ENCODE measurements at regions not wholly inside any gene's neighbourhood (a gene's known extent, or its start where the extent isn't known, plus 50 kb on each side); places are given as distances from the start of the nearest gene placed in this dataset.
A peak's percentile ranks its signal among the peaks of the same experiment; 100 is the strongest.

DNA sequence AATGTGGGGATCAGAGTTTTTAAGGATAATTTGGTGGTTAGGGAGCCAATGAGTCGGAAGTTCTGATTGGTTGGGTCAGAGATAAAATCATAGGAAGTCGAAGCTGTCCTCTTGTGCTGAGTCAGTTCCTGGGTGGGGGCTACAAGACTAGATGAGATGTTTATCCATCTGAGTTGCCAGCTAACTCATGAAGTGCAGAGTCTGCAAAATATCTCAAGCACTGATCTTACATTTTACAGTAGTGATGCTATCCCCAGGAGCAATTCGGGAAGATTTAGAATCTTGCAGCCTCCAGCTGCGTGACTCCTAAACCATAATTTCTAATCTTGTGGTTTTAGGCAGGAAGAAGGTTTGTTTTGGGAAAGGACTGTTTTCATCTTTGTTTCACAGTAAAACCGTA, 565.8 kb upstream of the SPANXN1 start:
- Histone ChIP-seq H3K79me1 (ENCODE audit: low read length) (no peaks in the 10 kb centered on the region), H3K4me1 (ENCODE audit: control insufficient read depth, low read depth, low read length) (no peaks in the 10 kb centered on the region), H3K4me3 (ENCODE audit: low read length) (no peak overlapping the region), H3K27ac (ENCODE audit: low read depth, low read length) (no peak overlapping the region), H3K23ac (ENCODE audit: low read length) (no peak overlapping the region), H3K36me3 (ENCODE audit: control insufficient read depth, insufficient read depth, low read length) (no peaks in the 10 kb centered on the region), H3K18ac (ENCODE audit: low read length) (no peak overlapping the region), H3K4ac (ENCODE audit: low read depth, low read length) (no peak overlapping the region), H4K8ac (ENCODE audit: low read depth, low read length) (no peak overlapping the region), H3K9ac (ENCODE audit: low read length) (no peak overlapping the region), H3K79me2 (ENCODE audit: control insufficient read depth, insufficient read depth, low read length) (no peaks in the 10 kb centered on the region), H3K27me3 (ENCODE audit: insufficient read depth, low read length, poor library complexity) (no peaks in the 10 kb centered on the region), H3K4me2 (ENCODE audit: low read length) (no peak overlapping the region), H2AK5ac (ENCODE audit: low read length) (no peak overlapping the region), H2BK120ac (ENCODE audit: low read depth, low read length) (no peak overlapping the region), H2BK15ac (replicated peaks; ENCODE audit: low read depth) (no peak overlapping the region), H2BK5ac (ENCODE audit: low read length) (no peak overlapping the region), H4K5ac (ENCODE audit: low read length) (no peak overlapping the region), H3K56ac (ENCODE audit: low read length) (no peak overlapping the region)
- DNase-seq = peak; percentile 2
- WGBS (ENCODE audit: extremely low coverage, insufficient coverage, low lambda C conversion rate) = no CpG with 5 or more reads among the region's 5 CpGs

DNA sequence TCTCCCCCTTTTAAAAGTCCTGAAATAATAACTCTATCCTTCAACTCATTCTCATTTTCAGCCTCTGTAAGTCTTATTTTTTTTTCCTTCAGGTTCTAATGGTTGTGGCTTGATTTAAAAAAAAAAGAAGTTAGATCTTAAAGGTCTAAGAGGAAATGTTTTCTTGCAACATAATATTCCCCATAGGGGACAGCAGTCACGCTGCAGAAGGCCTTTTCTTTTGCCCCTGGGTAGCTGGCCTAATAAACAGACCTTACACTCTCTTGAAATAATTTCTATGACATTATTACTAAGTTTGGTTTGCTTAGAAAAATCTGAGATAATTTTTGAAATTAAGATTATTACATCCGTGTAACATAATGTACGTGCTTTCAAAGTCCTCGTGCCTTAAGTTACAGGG, 564.1 kb upstream of the SPANXN1 start:
- no peak overlapping the region for H3K56ac ChIP-seq (ENCODE audit: low read length)
- H3K27me3 ChIP-seq (ENCODE audit: insufficient read depth, low read length, poor library complexity) = no peaks in the 10 kb centered on the region

DNA sequence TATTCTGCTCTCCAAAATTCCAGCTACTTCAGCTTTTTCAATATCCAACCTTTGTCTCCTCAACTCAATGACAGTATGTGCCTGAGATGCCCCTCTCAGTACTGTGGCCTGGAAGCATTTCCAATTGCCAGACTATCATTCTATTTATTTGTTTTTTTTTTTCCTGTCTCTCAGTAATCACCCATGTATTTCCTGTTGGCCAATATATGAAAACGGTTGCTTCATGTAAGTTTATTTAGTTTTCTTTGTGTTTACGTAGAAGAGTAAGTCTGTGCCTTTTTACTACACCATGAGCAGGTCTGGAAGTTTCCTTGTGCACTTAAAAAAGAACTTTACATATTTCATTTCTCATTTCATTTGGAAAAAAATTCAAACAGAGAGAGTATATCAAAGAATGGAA, 537.5 kb upstream of the SPANXN1 start:
- H3K4me3 ChIP-seq (ENCODE audit: low read length) = no peak overlapping the region
- no peak overlapping the region for H3K9ac ChIP-seq (ENCODE audit: low read length)
- H2AK5ac ChIP-seq (ENCODE audit: low read length) = no peak overlapping the region
- H3K23ac ChIP-seq (ENCODE audit: low read length) = no peak overlapping the region
- H4K5ac ChIP-seq (ENCODE audit: low read length) = no peak overlapping the region
- H3K4me1 ChIP-seq (ENCODE audit: control insufficient read depth, low read depth, low read length) = no peaks in the 10 kb centered on the region
- no CpG with 5 or more reads among the region's 2 CpGs for WGBS (ENCODE audit: extremely low coverage, insufficient coverage, low lambda C conversion rate)
- H3K27ac ChIP-seq (ENCODE audit: low read depth, low read length) = no peak overlapping the region
- no peak overlapping the region for H2BK5ac ChIP-seq (ENCODE audit: low read length)
- no peaks in the 10 kb centered on the region for H3K79me2 ChIP-seq (ENCODE audit: control insufficient read depth, insufficient read depth, low read length)
- H3K56ac ChIP-seq (ENCODE audit: low read length) = no peak overlapping the region
- DNase-seq = no peak
- no peak overlapping the region for H3K4ac ChIP-seq (ENCODE audit: low read depth, low read length)
- H3K36me3 ChIP-seq (ENCODE audit: control insufficient read depth, insufficient read depth, low read length) = no peaks in the 10 kb centered on the region
- no peak overlapping the region for H2BK120ac ChIP-seq (ENCODE audit: low read depth, low read length)
- H3K79me1 ChIP-seq (ENCODE audit: low read length) = no peaks in the 10 kb centered on the region
- H3K27me3 ChIP-seq (ENCODE audit: insufficient read depth, low read length, poor library complexity) = no peaks in the 10 kb centered on the region
- no peak overlapping the region for H2BK15ac ChIP-seq (replicated peaks; ENCODE audit: low read depth)
- no peak overlapping the region for H3K4me2 ChIP-seq (ENCODE audit: low read length)
- no peak overlapping the region for H3K18ac ChIP-seq (ENCODE audit: low read length)
- no peak overlapping the region for H4K8ac ChIP-seq (ENCODE audit: low read depth, low read length)

More for the DNA sequence above, 564.1 kb upstream of the SPANXN1 start:
- Histone ChIP-seq H3K36me3 (ENCODE audit: control insufficient read depth, insufficient read depth, low read length) (no peaks in the 10 kb centered on the region), H3K4me2 (ENCODE audit: low read length) (no peak overlapping the region), H4K8ac (ENCODE audit: low read depth, low read length) (no peak overlapping the region), H3K23ac (ENCODE audit: low read length) (no peak overlapping the region), H2AK5ac (ENCODE audit: low read length) (no peak overlapping the region), H3K4me1 (ENCODE audit: control insufficient read depth, low read depth, low read length) (no peaks in the 10 kb centered on the region), H2BK15ac (replicated peaks; ENCODE audit: low read depth) (no peak overlapping the region), H2BK120ac (ENCODE audit: low read depth, low read length) (no peak overlapping the region), H3K18ac (ENCODE audit: low read length) (no peak overlapping the region), H3K79me1 (ENCODE audit: low read length) (no peaks in the 10 kb centered on the region), H3K9ac (ENCODE audit: low read length) (no peak overlapping the region), H3K4ac (ENCODE audit: low read depth, low read length) (no peak overlapping the region), H2BK5ac (ENCODE audit: low read length) (no peak overlapping the region), H4K5ac (ENCODE audit: low read length) (no peak overlapping the region), H3K79me2 (ENCODE audit: control insufficient read depth, insufficient read depth, low read length) (no peaks in the 10 kb centered on the region), H3K4me3 (ENCODE audit: low read length) (no peak overlapping the region), H3K27ac (ENCODE audit: low read depth, low read length) (no peak overlapping the region)
- WGBS (ENCODE audit: extremely low coverage, insufficient coverage, low lambda C conversion rate) = no CpG with 5 or more reads among the region's 4 CpGs
- no peak for DNase-seq

DNA sequence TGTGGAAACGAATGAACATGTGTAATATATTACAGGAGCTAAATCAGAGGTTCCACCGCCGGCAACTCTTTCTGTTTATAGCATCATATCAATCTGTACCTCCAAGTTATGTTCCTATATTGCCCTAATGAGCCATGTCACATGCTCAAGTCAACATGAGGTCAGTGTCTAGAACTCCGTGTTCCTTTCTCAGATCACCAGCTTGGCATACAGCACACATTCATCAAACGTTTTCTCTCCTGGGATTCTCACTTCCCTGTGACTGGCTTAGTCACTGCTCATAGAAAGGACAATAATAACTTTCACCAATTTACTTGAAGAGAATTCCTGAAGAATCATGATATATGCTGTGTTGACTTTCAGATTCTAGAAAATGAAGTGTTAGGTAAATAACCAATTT, 532.0 kb upstream of the SPANXN1 start:
- DNase-seq = no peak
- Histone ChIP-seq H4K8ac (ENCODE audit: low read depth, low read length) (no peak overlapping the region), H3K27me3 (ENCODE audit: insufficient read depth, low read length, poor library complexity) (no peaks in the 10 kb centered on the region), H3K9ac (ENCODE audit: low read length) (no peak overlapping the region), H3K4ac (ENCODE audit: low read depth, low read length) (no peak overlapping the region), H2BK15ac (replicated peaks; ENCODE audit: low read depth) (no peak overlapping the region), H2BK5ac (ENCODE audit: low read length) (no peak overlapping the region), H3K4me3 (ENCODE audit: low read length) (no peak overlapping the region), H3K4me2 (ENCODE audit: low read length) (no peak overlapping the region), H3K79me2 (ENCODE audit: control insufficient read depth, insufficient read depth, low read length) (no peaks in the 10 kb centered on the region), H4K5ac (ENCODE audit: low read length) (no peak overlapping the region), H2BK120ac (ENCODE audit: low read depth, low read length) (no peak overlapping the region), H3K23ac (ENCODE audit: low read length) (no peak overlapping the region), H3K56ac (ENCODE audit: low read length) (no peak overlapping the region), H3K27ac (ENCODE audit: low read depth, low read length) (no peak overlapping the region), H3K79me1 (ENCODE audit: low read length) (no peaks in the 10 kb centered on the region), H3K4me1 (ENCODE audit: control insufficient read depth, low read depth, low read length) (no peaks in the 10 kb centered on the region), H2AK5ac (ENCODE audit: low read length) (no peak overlapping the region), H3K36me3 (ENCODE audit: control insufficient read depth, insufficient read depth, low read length) (no peaks in the 10 kb centered on the region), H3K18ac (ENCODE audit: low read length) (no peak overlapping the region)
- WGBS (ENCODE audit: extremely low coverage, insufficient coverage, low lambda C conversion rate) = no CpG with 5 or more reads among the region's 5 CpGs

DNA sequence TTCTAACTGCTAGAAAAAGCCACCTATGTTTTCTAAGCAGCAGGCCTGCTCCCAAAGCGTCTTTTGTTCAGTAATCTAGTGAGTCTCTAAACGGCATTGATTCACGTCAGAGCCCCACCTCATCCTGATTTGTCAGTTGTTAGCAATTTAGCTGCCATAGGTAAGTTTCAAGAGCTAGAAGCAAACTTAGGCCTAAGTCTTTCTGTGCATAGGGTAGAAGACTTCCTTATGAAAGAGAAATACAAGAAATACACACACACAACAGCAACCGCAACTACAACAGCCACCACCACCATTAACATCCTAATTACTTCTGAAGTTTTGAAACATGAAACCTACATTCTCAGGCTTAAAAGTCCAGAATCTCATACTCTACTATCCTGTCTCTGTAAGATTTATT, 531.1 kb upstream of the SPANXN1 start:
- no peak overlapping the region for H3K9ac ChIP-seq (ENCODE audit: low read length)
- WGBS (ENCODE audit: extremely low coverage, insufficient coverage, low lambda C conversion rate) = no CpG with 5 or more reads among the region's 4 CpGs

DNA sequence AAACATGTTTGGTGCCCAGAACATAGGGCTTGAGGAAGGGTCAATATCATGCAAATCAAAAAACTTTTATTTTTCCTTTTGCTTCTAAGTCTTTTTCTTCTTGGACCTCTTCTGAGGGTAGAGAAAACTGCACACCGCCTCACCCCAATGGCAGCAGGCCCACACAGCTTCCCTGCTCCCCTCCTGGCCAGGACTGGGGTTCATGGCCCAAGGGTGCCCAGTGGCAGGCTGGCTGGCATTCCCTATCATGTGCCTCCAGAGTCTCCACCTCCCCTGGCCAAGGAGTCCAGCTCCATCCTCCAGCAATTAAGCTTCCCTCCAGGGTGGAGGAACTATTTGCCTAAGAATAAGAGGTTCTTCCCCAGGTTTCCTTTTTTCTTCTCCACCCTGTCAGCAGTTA, 529.6 kb upstream of the SPANXN1 start:
- Histone ChIP-seq H2AK5ac (ENCODE audit: low read length) (no peak overlapping the region), H3K4me1 (ENCODE audit: control insufficient read depth, low read depth, low read length) (no peaks in the 10 kb centered on the region), H3K79me2 (ENCODE audit: control insufficient read depth, insufficient read depth, low read length) (no peaks in the 10 kb centered on the region), H3K56ac (ENCODE audit: low read length) (no peak overlapping the region), H2BK5ac (ENCODE audit: low read length) (no peak overlapping the region), H2BK120ac (ENCODE audit: low read depth, low read length) (no peak overlapping the region), H2BK15ac (replicated peaks; ENCODE audit: low read depth) (no peak overlapping the region), H3K18ac (ENCODE audit: low read length) (no peak overlapping the region), H3K9ac (ENCODE audit: low read length) (no peak overlapping the region), H3K4ac (ENCODE audit: low read depth, low read length) (no peak overlapping the region), H4K5ac (ENCODE audit: low read length) (no peak overlapping the region), H3K27ac (ENCODE audit: low read depth, low read length) (no peak overlapping the region), H4K8ac (ENCODE audit: low read depth, low read length) (no peak overlapping the region), H3K36me3 (ENCODE audit: control insufficient read depth, insufficient read depth, low read length) (no peaks in the 10 kb centered on the region), H3K23ac (ENCODE audit: low read length) (no peak overlapping the region), H3K27me3 (ENCODE audit: insufficient read depth, low read length, poor library complexity) (no peaks in the 10 kb centered on the region), H3K79me1 (ENCODE audit: low read length) (no peaks in the 10 kb centered on the region), H3K4me2 (ENCODE audit: low read length) (no peak overlapping the region), H3K4me3 (ENCODE audit: low read length) (no peak overlapping the region)
- no peak for DNase-seq
- WGBS (ENCODE audit: extremely low coverage, insufficient coverage, low lambda C conversion rate) = no CpG with 5 or more reads among the region's 1 CpG

More for the DNA sequence above, 531.1 kb upstream of the SPANXN1 start:
- Histone ChIP-seq H4K5ac (ENCODE audit: low read length) (no peak overlapping the region), H4K8ac (ENCODE audit: low read depth, low read length) (no peak overlapping the region), H3K18ac (ENCODE audit: low read length) (no peak overlapping the region), H3K4me1 (ENCODE audit: control insufficient read depth, low read depth, low read length) (no peaks in the 10 kb centered on the region), H3K4ac (ENCODE audit: low read depth, low read length) (no peak overlapping the region), H3K79me1 (ENCODE audit: low read length) (no peaks in the 10 kb centered on the region), H2AK5ac (ENCODE audit: low read length) (no peak overlapping the region), H2BK120ac (ENCODE audit: low read depth, low read length) (no peak overlapping the region), H3K4me3 (ENCODE audit: low read length) (no peak overlapping the region), H3K79me2 (ENCODE audit: control insufficient read depth, insufficient read depth, low read length) (no peaks in the 10 kb centered on the region), H3K56ac (ENCODE audit: low read length) (no peak overlapping the region), H2BK5ac (ENCODE audit: low read length) (no peak overlapping the region), H3K4me2 (ENCODE audit: low read length) (no peak overlapping the region), H3K27ac (ENCODE audit: low read depth, low read length) (no peak overlapping the region), H3K36me3 (ENCODE audit: control insufficient read depth, insufficient read depth, low read length) (no peaks in the 10 kb centered on the region), H2BK15ac (replicated peaks; ENCODE audit: low read depth) (no peak overlapping the region), H3K23ac (ENCODE audit: low read length) (no peak overlapping the region), H3K27me3 (ENCODE audit: insufficient read depth, low read length, poor library complexity) (no peaks in the 10 kb centered on the region)
- no peak for DNase-seq
